PFSK-1 (cell line): ENCODE measurements at regions not wholly inside any gene's neighbourhood (a gene's known extent, or its start where the extent isn't known, plus 50 kb on each side); places are given as distances from the start of the nearest gene placed in this dataset.

Experiments used
- FOXP2 ChIP-seq: optimal IDR thresholded peaks from 2 replicates; pipeline ENCODE3; 2011; ENCODE audit warnings: borderline replicate concordance, control low read depth, inconsistent platforms; ENCODE audit not compliant: insufficient read depth; ENCODE audit errors: extremely low read length, extremely low read depth
- POLR2AphosphoS5 ChIP-seq: IDR thresholded peaks from 2 replicates; pipeline ENCODE4 v1.6.1; 2012; ENCODE audit warnings: low read depth, mild to moderate bottlenecking, control low read depth, low read length, moderate library complexity
- REST ChIP-seq, 2 experiments: IDR thresholded peaks; 2 replicates each; pipeline versions ENCODE4 v1.6.1 to v1.8.0; 2011 to 2012; ENCODE audit warnings: low read depth in 2 of 2, low read length in 2 of 2, control low read depth in 1 of 2, inconsistent platforms in 1 of 2, mild to moderate bottlenecking in 1 of 2, moderate library complexity in 1 of 2; ENCODE audit not compliant: insufficient read depth in 1 of 2
- SIN3A ChIP-seq: IDR thresholded peaks from 2 replicates; pipeline ENCODE4 v1.6.1; 2012; ENCODE audit warnings: mild to moderate bottlenecking, low read length, moderate library complexity, borderline replicate concordance; ENCODE audit not compliant: insufficient read depth
- TAF1 ChIP-seq: IDR thresholded peaks from 2 replicates; pipeline ENCODE4 v1.6.1; 2012; ENCODE audit warnings: low read length, control low read depth, borderline replicate concordance; ENCODE audit not compliant: insufficient read depth

GRCh38 chr2:20526708-20527107 lies 79.8 kb downstream of the RHOB start:
- TF ChIP-seq FOXP2 = no peak
- TF ChIP-seq SIN3A = no peak
- no peak for TF ChIP-seq REST (IDR thresholded peaks at IDR 0.05; ENCODE audit: insufficient read depth in 1 of 2, low read depth in 2 of 2, low read length in 2 of 2)
- TF ChIP-seq POLR2AphosphoS5 = no peak
- TF ChIP-seq TAF1 = no peak

GRCh38 chr2:20528713-20529112 lies 81.8 kb downstream of the RHOB start:
- no peak for TF ChIP-seq POLR2AphosphoS5

GRCh38 chr2:20530520-20530919 lies 83.6 kb downstream of the RHOB start:
- no peak for TF ChIP-seq REST (IDR thresholded peaks at IDR 0.05; ENCODE audit: insufficient read depth in 1 of 2, low read depth in 2 of 2, low read length in 2 of 2)
- no peak for TF ChIP-seq FOXP2
- no peak for TF ChIP-seq SIN3A
- TF ChIP-seq TAF1 = no peak
- TF ChIP-seq POLR2AphosphoS5 = no peak

- TF ChIP-seq FOXP2 = no peak
- no peak for TF ChIP-seq REST (IDR thresholded peaks at IDR 0.05; ENCODE audit: insufficient read depth in 1 of 2, low read depth in 2 of 2, low read length in 2 of 2)
- TF ChIP-seq POLR2AphosphoS5 = no peak
- no peak for TF ChIP-seq SIN3A
- TF ChIP-seq TAF1 = no peak
Measured at GRCh38 chr2:20531633-20532262, 84.9 kb downstream of the RHOB start.

- TF ChIP-seq FOXP2 (no peak), POLR2AphosphoS5 (no peak), SIN3A (no peak), TAF1 (no peak), REST (IDR thresholded peaks at IDR 0.05; ENCODE audit: insufficient read depth in 1 of 2, low read depth in 2 of 2, low read length in 2 of 2) (no peak)
Measured at GRCh38 chr2:20532634-20533437, 86.0 kb downstream of the RHOB start.
